WTC11 (cell line): ENCODE measurements at regions not wholly inside any gene's neighbourhood (a gene's known extent, or its start where the extent isn't known, plus 50 kb on each side); places are given as distances from the start of the nearest gene placed in this dataset.

Experiments
- ATAC-seq: fragments of 200-7000 bp; cut with Tn5 transposase; 2 replicates; pipeline ENCODE4 v1.10.0; 2021; ENCODE audit warnings: mild to moderate bottlenecking, moderate library complexity
- CTCF ChIA-PET: fragments of 300-600 bp; sonication (Branson Sonifier 250); formaldehyde crosslinking; loops from one replicate; lab custom pipeline; 2021; ENCODE audit warnings: antibody characterized with exemption; lab: Charles Lee
- POLR2A ChIA-PET: fragments of 350-600 bp; sonication (Branson Sonifier 250); formaldehyde crosslinking; loops from one replicate; lab custom pipeline; 2021; ENCODE audit warnings: antibody characterized with exemption; lab: Charles Lee
- DNase-seq: peaks from one replicate; pipeline ENCODE4 v3.0.0; 2021; ENCODE audit warnings: low spot score
- H3K27ac Mint-ChIP-seq: 2 replicates; pipeline ENCODE4 v1.8.0; 2021; ENCODE audit warnings: mixed read lengths
- H3K27me3 Mint-ChIP-seq: 2 replicates; pipeline ENCODE4 v1.8.0; 2021; ENCODE audit warnings: low read depth, mild to moderate bottlenecking, moderate library complexity, mixed read lengths
- H3K36me3 Mint-ChIP-seq: 2 replicates; pipeline ENCODE4 v1.8.0; 2021; ENCODE audit warnings: mixed read lengths
- H3K4me1 Mint-ChIP-seq: 2 replicates; pipeline ENCODE4 v1.8.0; 2022; ENCODE audit warnings: mixed read lengths
- H3K4me3 Mint-ChIP-seq: 2 replicates; pipeline ENCODE4 v1.8.0; 2021; ENCODE audit warnings: mild to moderate bottlenecking, moderate library complexity, mixed read lengths
- H3K9me3 Mint-ChIP-seq: 2 replicates; pipeline ENCODE4 v1.8.0; 2021; ENCODE audit warnings: mixed read lengths
- ESRRA ChIP-seq: sonication (generic); formaldehyde crosslinking; IDR thresholded peaks from 2 replicates; pipeline ENCODE4 v1.8.1; 2022; ENCODE audit warnings: mild to moderate bottlenecking, missing genetic modification reagents, borderline replicate concordance
- FOXJ3 ChIP-seq: sonication (generic); formaldehyde crosslinking; IDR thresholded peaks from 2 replicates; pipeline ENCODE4 v1.9.0; 2021; ENCODE audit warnings: missing genetic modification reagents, mild to moderate bottlenecking, borderline replicate concordance
- GABPB1 ChIP-seq: sonication (generic); formaldehyde crosslinking; IDR thresholded peaks from 2 replicates; pipeline ENCODE4 v1.8.1; 2023; ENCODE audit warnings: mild to moderate bottlenecking, missing genetic modification reagents
- GTF2I ChIP-seq: fragments of 250-450 bp; sonication (Bioruptor Pico); conservative IDR thresholded peaks from 2 replicates; pipeline ENCODE4 v1.4.0; 2021; ENCODE audit warnings: mild to moderate bottlenecking
- JAZF1 ChIP-seq: fragments of 250-450 bp; sonication (Bioruptor Pico); IDR thresholded peaks from 2 replicates; pipeline ENCODE4 v1.9.0; 2021; ENCODE audit warnings: moderate library complexity, mild to moderate bottlenecking, inconsistent platforms
- KAT7 ChIP-seq: sonication (generic); formaldehyde crosslinking; IDR thresholded peaks from 2 replicates; pipeline ENCODE4 v1.8.1; 2023; ENCODE audit warnings: missing genetic modification reagents, mild to moderate bottlenecking, borderline replicate concordance
- MXD4 ChIP-seq: fragments of 250-450 bp; sonication (Bioruptor Pico); IDR thresholded peaks from 2 replicates; pipeline ENCODE4 v1.8.0; 2021; ENCODE audit warnings: mild to moderate bottlenecking, moderate library complexity, borderline replicate concordance
- NFATC4 ChIP-seq: fragments of 250-450 bp; sonication (Bioruptor Pico); IDR thresholded peaks from 2 replicates; pipeline ENCODE4 v1.9.0; 2021; ENCODE audit warnings: mild to moderate bottlenecking
- SOX15 ChIP-seq: fragments of 250-450 bp; sonication (Bioruptor Pico); IDR thresholded peaks from 2 replicates; pipeline ENCODE4 v1.9.0; 2021; ENCODE audit warnings: mild to moderate bottlenecking
- ZNF138 ChIP-seq: sonication (generic); formaldehyde crosslinking; conservative IDR thresholded peaks from 2 replicates; pipeline ENCODE4 v1.8.1; 2022; ENCODE audit warnings: mild to moderate bottlenecking, moderate library complexity, missing genetic modification reagents
- ZNF263 ChIP-seq: sonication (generic); formaldehyde crosslinking; IDR thresholded peaks from 2 replicates; pipeline ENCODE4 v1.8.1; 2022; ENCODE audit warnings: low read depth, mild to moderate bottlenecking, moderate library complexity, missing genetic modification reagents
- ZNF281 ChIP-seq: sonication (generic); formaldehyde crosslinking; IDR thresholded peaks from 2 replicates; pipeline ENCODE4 v1.8.0; 2023; ENCODE audit warnings: mild to moderate bottlenecking, missing genetic modification reagents
- ZNF423 ChIP-seq: fragments of 250-450 bp; sonication (Bioruptor Pico); IDR thresholded peaks from 2 replicates; pipeline ENCODE4 v2.1.2; 2022; ENCODE audit warnings: mild to moderate bottlenecking, moderate library complexity
- ZNF671 ChIP-seq: fragments of 250-450 bp; sonication (Bioruptor Pico); IDR thresholded peaks from 2 replicates; pipeline ENCODE4 v1.8.0; 2021; ENCODE audit warnings: mild to moderate bottlenecking
- TF ChIP-seq, protein P1 (sequence below): fragments of 250-450 bp; sonication (Bioruptor Pico); IDR thresholded peaks from 2 replicates; pipeline ENCODE4 v1.9.0; 2021; ENCODE audit warnings: mild to moderate bottlenecking, borderline replicate concordance
- TF ChIP-seq, protein P2 (sequence below): sonication (generic); formaldehyde crosslinking; IDR thresholded peaks from 2 replicates; pipeline ENCODE4 v1.8.1; 2023; ENCODE audit warnings: mild to moderate bottlenecking, missing genetic modification reagents, moderate library complexity
- TF ChIP-seq, protein P3 (sequence below): sonication (generic); formaldehyde crosslinking; IDR thresholded peaks from 2 replicates; pipeline ENCODE4 v1.8.1; 2022; ENCODE audit warnings: mild to moderate bottlenecking, moderate library complexity, missing genetic modification reagents
- TF ChIP-seq, protein P4 (sequence below): sonication (generic); formaldehyde crosslinking; IDR thresholded peaks from 2 replicates; pipeline ENCODE4 v1.8.0; 2022; ENCODE audit warnings: mild to moderate bottlenecking, missing genetic modification reagents
- TF ChIP-seq, protein P5 (sequence below): sonication (generic); formaldehyde crosslinking; conservative IDR thresholded peaks from 2 replicates; pipeline ENCODE4 v1.8.1; 2022; ENCODE audit warnings: mild to moderate bottlenecking, missing genetic modification reagents

DNA sequence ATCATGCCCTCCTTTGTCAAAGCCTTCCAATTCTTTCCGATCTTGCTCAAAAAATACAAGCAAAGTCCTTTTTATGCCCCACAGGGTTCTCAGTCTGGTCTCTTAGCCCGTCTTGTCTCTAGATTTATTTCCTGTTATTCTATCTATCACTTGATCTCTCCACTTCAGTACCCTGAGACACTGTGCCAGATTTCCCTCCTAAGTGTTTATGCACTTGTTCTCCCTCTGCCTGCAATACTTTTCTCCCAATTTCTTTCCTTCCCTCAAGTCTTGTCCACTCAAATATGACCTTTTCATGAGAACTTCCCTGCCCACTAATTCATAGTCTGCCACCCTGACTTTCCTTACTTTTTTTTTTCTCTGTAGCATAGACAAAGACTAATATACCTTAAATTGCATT, 141.4 kb downstream of the MBL2 start (continued):
- TF ChIP-seq ZNF263 (CRISPR knock-in tag) (no peak), ZNF423 (CRISPR knock-in tag) (no peak), GABPB1 (CRISPR knock-in tag) (no peak), NFATC4 (CRISPR knock-in tag) (no peak), ZNF281 (CRISPR knock-in tag) (no peak)
- TF ChIP-seq, protein P1, sequence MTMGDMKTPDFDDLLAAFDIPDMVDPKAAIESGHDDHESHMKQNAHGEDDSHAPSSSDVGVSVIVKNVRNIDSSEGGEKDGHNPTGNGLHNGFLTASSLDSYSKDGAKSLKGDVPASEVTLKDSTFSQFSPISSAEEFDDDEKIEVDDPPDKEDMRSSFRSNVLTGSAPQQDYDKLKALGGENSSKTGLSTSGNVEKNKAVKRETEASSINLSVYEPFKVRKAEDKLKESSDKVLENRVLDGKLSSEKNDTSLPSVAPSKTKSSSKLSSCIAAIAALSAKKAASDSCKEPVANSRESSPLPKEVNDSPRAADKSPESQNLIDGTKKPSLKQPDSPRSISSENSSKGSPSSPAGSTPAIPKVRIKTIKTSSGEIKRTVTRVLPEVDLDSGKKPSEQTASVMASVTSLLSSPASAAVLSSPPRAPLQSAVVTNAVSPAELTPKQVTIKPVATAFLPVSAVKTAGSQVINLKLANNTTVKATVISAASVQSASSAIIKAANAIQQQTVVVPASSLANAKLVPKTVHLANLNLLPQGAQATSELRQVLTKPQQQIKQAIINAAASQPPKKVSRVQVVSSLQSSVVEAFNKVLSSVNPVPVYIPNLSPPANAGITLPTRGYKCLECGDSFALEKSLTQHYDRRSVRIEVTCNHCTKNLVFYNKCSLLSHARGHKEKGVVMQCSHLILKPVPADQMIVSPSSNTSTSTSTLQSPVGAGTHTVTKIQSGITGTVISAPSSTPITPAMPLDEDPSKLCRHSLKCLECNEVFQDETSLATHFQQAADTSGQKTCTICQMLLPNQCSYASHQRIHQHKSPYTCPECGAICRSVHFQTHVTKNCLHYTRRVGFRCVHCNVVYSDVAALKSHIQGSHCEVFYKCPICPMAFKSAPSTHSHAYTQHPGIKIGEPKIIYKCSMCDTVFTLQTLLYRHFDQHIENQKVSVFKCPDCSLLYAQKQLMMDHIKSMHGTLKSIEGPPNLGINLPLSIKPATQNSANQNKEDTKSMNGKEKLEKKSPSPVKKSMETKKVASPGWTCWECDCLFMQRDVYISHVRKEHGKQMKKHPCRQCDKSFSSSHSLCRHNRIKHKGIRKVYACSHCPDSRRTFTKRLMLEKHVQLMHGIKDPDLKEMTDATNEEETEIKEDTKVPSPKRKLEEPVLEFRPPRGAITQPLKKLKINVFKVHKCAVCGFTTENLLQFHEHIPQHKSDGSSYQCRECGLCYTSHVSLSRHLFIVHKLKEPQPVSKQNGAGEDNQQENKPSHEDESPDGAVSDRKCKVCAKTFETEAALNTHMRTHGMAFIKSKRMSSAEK = no peak
- TF ChIP-seq, protein P2, sequence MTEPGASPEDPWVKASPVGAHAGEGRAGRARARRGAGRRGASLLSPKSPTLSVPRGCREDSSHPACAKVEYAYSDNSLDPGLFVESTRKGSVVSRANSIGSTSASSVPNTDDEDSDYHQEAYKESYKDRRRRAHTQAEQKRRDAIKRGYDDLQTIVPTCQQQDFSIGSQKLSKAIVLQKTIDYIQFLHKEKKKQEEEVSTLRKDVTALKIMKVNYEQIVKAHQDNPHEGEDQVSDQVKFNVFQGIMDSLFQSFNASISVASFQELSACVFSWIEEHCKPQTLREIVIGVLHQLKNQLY (CRISPR knock-in tag) = no peak

GRCh38 chr10:52631648-52632047, 140.9 kb downstream of the MBL2 start:
- Mint-ChIP-seq H3K4me1 (peaks cover 8% of the 10 kb centered on the region), H3K36me3 (no peaks in the 10 kb centered on the region), H3K27ac (no peak overlapping the region), H3K27me3 (no peaks in the 10 kb centered on the region), H3K4me3 (no peak overlapping the region), H3K9me3 (peaks cover under 1% of the 10 kb centered on the region; the same call in 1 of the 2 replicates)
- TF ChIP-seq ESRRA (CRISPR knock-in tag) (no peak), KAT7 (no peak), NFATC4 (CRISPR knock-in tag) (no peak)
- TF ChIP-seq, protein P3, sequence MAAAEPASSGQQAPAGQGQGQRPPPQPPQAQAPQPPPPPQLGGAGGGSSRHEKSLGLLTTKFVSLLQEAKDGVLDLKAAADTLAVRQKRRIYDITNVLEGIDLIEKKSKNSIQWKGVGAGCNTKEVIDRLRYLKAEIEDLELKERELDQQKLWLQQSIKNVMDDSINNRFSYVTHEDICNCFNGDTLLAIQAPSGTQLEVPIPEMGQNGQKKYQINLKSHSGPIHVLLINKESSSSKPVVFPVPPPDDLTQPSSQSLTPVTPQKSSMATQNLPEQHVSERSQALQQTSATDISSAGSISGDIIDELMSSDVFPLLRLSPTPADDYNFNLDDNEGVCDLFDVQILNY (CRISPR knock-in tag) = no peak
- DNase-seq = no peak
- ChIA-PET CTCF (no interaction called here), POLR2A (no interaction called here)
- peak; percentile 39; the same call in 1 of the 2 replicates for ATAC-seq

DNA sequence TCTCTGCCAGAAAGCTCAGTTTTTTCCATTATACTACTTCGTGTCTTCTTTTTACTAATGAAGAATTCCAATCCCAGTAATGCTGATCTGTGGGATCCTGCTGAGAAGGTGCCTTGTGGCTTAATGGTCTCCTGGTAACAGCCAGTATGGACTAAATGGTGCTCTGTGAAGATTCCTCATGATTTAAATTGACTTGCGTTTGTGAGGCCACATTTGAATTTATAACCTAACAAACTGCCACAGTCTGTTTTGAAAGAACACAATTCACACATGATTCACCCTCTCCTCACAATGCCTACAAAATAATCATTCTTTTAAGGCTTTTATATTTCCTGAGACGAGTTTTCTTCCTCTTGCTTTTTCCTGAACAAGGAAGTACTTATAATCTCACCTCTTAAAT, 140.0 kb downstream of the MBL2 start:
- ChIA-PET POLR2A (no interaction called here), CTCF (no interaction called here)
- peak; percentile 78 for ATAC-seq
- H3K9me3 Mint-ChIP-seq = peaks cover 9% of the 10 kb centered on the region
- no peak overlapping the region for H3K27ac Mint-ChIP-seq
- H3K27me3 Mint-ChIP-seq = no peaks in the 10 kb centered on the region
- no peak overlapping the region for H3K4me3 Mint-ChIP-seq
- no peaks in the 10 kb centered on the region for H3K36me3 Mint-ChIP-seq
- no peak for DNase-seq
- H3K4me1 Mint-ChIP-seq = peaks cover 8% of the 10 kb centered on the region
- TF ChIP-seq, protein P2 (CRISPR knock-in tag) = no peak
- TF ChIP-seq, protein P1 = no peak
- TF ChIP-seq GTF2I (no peak), MXD4 (CRISPR knock-in tag) (no peak), KAT7 (no peak), ZNF138 (CRISPR knock-in tag) (no peak), SOX15 (no peak), ZNF671 (CRISPR knock-in tag) (no peak), JAZF1 (CRISPR knock-in tag) (no peak), FOXJ3 (no peak)
- TF ChIP-seq, protein P4, sequence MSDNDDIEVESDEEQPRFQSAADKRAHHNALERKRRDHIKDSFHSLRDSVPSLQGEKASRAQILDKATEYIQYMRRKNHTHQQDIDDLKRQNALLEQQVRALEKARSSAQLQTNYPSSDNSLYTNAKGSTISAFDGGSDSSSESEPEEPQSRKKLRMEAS (CRISPR knock-in tag) = no peak
- TF ChIP-seq, protein P5, sequence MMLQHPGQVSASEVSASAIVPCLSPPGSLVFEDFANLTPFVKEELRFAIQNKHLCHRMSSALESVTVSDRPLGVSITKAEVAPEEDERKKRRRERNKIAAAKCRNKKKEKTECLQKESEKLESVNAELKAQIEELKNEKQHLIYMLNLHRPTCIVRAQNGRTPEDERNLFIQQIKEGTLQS (CRISPR knock-in tag) = no peak
